ENCODE measurements at regions not wholly inside any gene's neighbourhood (a gene's known extent, or its start where the extent isn't known, plus 50 kb on each side); places are given as distances from the start of the nearest gene placed in this dataset.

DNA sequence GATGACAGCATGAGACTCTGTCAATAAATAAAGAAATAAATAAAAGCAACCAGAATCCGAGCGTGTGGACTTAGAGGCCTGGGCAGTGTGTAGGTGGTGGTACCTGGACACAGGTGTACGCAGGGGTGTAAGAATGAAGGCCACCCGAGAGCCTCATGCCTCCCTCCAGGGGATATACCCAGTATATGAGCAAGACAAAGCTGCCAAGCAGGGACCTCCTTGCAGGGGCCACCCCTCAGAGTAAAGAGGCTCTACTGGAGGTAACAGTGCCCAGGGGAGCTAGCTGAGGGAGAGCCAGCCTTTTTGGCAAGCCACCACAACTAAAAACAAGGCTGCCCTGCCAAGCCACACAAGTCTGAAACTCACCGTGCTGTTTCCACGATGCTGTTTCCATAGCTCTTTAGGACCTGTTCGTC lies 179.2 kb upstream of the RAB4A start:
- Histone ChIP-seq H3K4me1 (ENCODE audit: insufficient read depth, low read length) (no peaks in the 10 kb centered on the region), H3K36me3 (ENCODE audit: insufficient read depth, low read length) (no peaks in the 10 kb centered on the region), H3K4me2 (ENCODE audit: insufficient read depth, low read length) (no peak overlapping the region), H3K27ac (ENCODE audit: low read depth, low read length) (no peak overlapping the region), H4K20me1 (ENCODE audit: insufficient read depth, low read length) (no peaks in the 10 kb centered on the region), H3K4me3 (ENCODE audit: insufficient read depth, low read length) (no peak overlapping the region), H3K79me2 (ENCODE audit: insufficient read depth, low read length) (no peaks in the 10 kb centered on the region), H2AFZ (ENCODE audit: low read length) (no peak overlapping the region), H3K27me3 (ENCODE audit: insufficient read depth, low read length) (no peaks in the 10 kb centered on the region), H3K9me3 (ENCODE audit: low read depth, low read length) (no peaks in the 10 kb centered on the region)
- TF ChIP-seq, protein P1, sequence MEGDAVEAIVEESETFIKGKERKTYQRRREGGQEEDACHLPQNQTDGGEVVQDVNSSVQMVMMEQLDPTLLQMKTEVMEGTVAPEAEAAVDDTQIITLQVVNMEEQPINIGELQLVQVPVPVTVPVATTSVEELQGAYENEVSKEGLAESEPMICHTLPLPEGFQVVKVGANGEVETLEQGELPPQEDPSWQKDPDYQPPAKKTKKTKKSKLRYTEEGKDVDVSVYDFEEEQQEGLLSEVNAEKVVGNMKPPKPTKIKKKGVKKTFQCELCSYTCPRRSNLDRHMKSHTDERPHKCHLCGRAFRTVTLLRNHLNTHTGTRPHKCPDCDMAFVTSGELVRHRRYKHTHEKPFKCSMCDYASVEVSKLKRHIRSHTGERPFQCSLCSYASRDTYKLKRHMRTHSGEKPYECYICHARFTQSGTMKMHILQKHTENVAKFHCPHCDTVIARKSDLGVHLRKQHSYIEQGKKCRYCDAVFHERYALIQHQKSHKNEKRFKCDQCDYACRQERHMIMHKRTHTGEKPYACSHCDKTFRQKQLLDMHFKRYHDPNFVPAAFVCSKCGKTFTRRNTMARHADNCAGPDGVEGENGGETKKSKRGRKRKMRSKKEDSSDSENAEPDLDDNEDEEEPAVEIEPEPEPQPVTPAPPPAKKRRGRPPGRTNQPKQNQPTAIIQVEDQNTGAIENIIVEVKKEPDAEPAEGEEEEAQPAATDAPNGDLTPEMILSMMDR (IDR thresholded peaks at IDR 0.05; ENCODE audit: extremely low read depth, low read depth, low read length): no peak
- no peak for DNase-seq (ENCODE audit: insufficient read length, low spot score, missing footprints)

DNA sequence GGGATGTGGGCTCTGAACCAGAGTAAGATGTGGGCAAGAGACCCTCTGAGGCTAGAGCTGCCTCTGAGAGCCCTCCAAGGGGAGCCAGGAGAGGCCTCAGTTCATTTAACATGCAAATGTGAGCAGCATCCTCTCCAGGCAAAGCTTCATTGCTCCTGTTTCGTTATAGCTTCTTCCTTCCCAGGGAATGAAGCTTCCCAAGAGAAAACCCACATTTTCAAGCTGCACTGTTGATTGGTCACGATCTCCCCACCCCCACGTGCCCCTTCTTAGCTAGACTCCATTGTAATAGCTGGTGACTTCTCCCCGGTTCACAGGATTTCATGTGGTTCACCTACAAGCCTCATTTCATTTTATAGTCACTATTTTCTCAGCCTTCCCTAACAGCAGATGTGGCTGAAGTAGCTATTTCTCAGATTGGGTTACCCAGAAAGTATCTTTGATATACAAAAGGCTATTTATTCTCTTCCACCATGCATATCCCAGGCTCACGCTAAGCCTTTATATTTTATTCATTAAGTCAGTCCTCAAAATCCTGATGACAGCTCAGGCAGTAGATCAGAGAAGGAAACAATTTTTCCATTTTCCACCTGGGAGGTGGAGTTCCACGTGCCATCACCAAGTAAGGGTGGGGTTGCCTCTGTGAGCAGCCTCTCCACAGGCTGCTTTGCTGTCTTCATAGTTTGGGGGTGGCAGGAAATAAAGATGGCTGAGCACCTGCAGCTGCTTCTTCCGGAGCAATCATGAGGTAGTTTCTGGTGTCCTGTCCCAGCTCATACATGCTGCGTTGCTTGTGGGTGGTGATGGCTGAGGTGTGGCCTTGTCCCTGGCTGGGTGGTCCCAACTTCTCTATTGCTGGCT lies 178.3 kb upstream of the RAB4A start:
- H3K9me3 ChIP-seq (ENCODE audit: low read depth, low read length): no peaks in the 10 kb centered on the region
- no peak for DNase-seq (ENCODE audit: insufficient read length, low spot score, missing footprints)
- H3K27me3 ChIP-seq (ENCODE audit: insufficient read depth, low read length): no peaks in the 10 kb centered on the region
- H4K20me1 ChIP-seq (ENCODE audit: insufficient read depth, low read length): no peaks in the 10 kb centered on the region
- TF ChIP-seq, protein P1 (IDR thresholded peaks at IDR 0.05; ENCODE audit: extremely low read depth, low read depth, low read length): no peak
- no peak overlapping the region for H3K27ac ChIP-seq (ENCODE audit: low read depth, low read length)
- no peak overlapping the region for H3K4me3 ChIP-seq (ENCODE audit: insufficient read depth, low read length)
- no peaks in the 10 kb centered on the region for H3K4me1 ChIP-seq (ENCODE audit: insufficient read depth, low read length)
- H3K36me3 ChIP-seq (ENCODE audit: insufficient read depth, low read length): no peaks in the 10 kb centered on the region
- H3K79me2 ChIP-seq (ENCODE audit: insufficient read depth, low read length): no peaks in the 10 kb centered on the region
- H3K4me2 ChIP-seq (ENCODE audit: insufficient read depth, low read length): no peak overlapping the region
- no peak overlapping the region for H2AFZ ChIP-seq (ENCODE audit: low read length)

DNA sequence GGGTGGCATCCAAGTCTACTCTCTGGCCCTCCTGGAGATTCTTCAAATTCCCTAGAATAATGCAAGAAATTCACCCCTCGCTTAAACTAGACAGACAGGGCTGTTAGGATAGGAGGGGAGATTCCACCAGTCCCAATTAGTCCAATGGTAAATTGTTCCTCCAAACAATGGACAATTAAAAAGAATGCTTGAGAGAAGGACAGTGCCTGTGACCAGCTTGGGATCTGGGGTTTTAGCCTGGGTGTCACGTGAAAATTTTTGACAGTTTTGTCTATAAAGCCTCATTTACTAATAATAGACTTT lies 177.7 kb upstream of the RAB4A start:
- Histone ChIP-seq H3K36me3 (ENCODE audit: insufficient read depth, low read length) (no peaks in the 10 kb centered on the region), H3K9me3 (ENCODE audit: low read depth, low read length) (no peaks in the 10 kb centered on the region), H3K4me2 (ENCODE audit: insufficient read depth, low read length) (no peak overlapping the region), H4K20me1 (ENCODE audit: insufficient read depth, low read length) (no peaks in the 10 kb centered on the region), H3K4me3 (ENCODE audit: insufficient read depth, low read length) (no peak overlapping the region), H2AFZ (ENCODE audit: low read length) (no peak overlapping the region), H3K79me2 (ENCODE audit: insufficient read depth, low read length) (no peaks in the 10 kb centered on the region), H3K27ac (ENCODE audit: low read depth, low read length) (no peak overlapping the region), H3K27me3 (ENCODE audit: insufficient read depth, low read length) (no peaks in the 10 kb centered on the region), H3K4me1 (ENCODE audit: insufficient read depth, low read length) (no peaks in the 10 kb centered on the region)
- TF ChIP-seq, protein P1 (IDR thresholded peaks at IDR 0.05; ENCODE audit: extremely low read depth, low read depth, low read length): no peak
- DNase-seq (ENCODE audit: insufficient read length, low spot score, missing footprints): no peak

DNA sequence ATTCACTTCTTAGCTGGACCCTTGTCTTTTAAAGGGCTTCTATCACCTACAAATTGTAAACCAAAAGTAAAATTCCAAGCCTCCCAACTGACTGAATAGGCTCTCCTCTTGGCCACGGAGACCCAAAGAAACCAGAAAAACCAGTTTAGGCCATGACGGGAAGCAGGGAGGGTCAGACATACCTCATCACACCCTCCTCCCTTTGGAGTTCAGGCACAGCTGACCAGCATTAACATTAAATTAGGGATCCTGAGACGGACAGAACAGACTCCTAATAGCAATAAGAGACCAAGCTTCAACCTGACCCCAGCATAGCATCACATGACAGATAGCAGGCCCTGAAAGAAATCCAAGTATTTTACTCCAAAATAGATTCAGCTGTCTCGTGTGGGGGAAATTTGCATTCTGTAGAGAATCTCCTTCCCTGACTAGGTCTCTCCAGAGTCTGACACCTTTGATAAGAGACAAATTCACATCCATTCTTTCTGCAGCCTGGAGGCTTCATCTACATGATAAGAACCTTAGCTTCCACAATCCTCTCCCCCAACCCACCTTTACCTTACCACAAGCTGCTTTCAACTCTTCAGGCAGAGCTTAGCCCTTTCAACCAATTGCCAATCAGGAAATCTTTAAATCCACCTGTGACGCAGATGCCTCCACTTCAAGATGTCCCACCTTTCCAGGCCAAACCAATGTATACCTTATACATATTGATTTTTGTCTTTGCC lies 177.1 kb upstream of the RAB4A start:
- Histone ChIP-seq H3K79me2 (ENCODE audit: insufficient read depth, low read length) (no peaks in the 10 kb centered on the region), H3K27ac (ENCODE audit: low read depth, low read length) (no peak overlapping the region), H2AFZ (ENCODE audit: low read length) (no peak overlapping the region), H3K4me3 (ENCODE audit: insufficient read depth, low read length) (no peak overlapping the region), H3K4me1 (ENCODE audit: insufficient read depth, low read length) (no peaks in the 10 kb centered on the region), H3K9me3 (ENCODE audit: low read depth, low read length) (no peaks in the 10 kb centered on the region), H4K20me1 (ENCODE audit: insufficient read depth, low read length) (no peaks in the 10 kb centered on the region), H3K36me3 (ENCODE audit: insufficient read depth, low read length) (no peaks in the 10 kb centered on the region), H3K27me3 (ENCODE audit: insufficient read depth, low read length) (no peaks in the 10 kb centered on the region), H3K4me2 (ENCODE audit: insufficient read depth, low read length) (no peak overlapping the region)
- TF ChIP-seq, protein P1 (IDR thresholded peaks at IDR 0.05; ENCODE audit: extremely low read depth, low read depth, low read length): no peak
- DNase-seq (ENCODE audit: insufficient read length, low spot score, missing footprints): no peak
